ENCODE measurements at regions not wholly inside any gene's neighbourhood (a gene's known extent, or its start where the extent isn't known, plus 50 kb on each side); places are given as distances from the start of the nearest gene placed in this dataset.

DNA sequence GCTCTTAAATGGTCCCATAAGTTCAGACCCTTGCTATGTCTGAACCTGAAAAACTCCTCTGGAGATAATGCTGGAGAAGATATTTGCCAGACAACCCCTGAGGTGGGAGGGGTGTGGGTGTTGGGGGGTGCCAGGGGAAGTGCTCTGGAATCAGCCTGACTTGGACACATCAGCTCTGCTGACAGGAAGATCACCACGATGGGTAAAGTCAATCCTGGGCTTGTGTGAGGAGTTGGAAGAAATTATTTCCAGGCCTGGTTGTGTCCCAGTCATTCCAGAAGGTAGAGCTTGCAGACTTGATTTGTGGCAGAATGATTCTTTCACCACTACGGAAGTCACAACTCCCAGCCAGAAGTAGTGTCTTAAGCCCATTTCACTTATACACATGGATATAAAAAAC lies 60.3 kb upstream of the UNC5B start:
- no peak for DNase-seq (ENCODE audit: low read depth, low spot score)

DNA sequence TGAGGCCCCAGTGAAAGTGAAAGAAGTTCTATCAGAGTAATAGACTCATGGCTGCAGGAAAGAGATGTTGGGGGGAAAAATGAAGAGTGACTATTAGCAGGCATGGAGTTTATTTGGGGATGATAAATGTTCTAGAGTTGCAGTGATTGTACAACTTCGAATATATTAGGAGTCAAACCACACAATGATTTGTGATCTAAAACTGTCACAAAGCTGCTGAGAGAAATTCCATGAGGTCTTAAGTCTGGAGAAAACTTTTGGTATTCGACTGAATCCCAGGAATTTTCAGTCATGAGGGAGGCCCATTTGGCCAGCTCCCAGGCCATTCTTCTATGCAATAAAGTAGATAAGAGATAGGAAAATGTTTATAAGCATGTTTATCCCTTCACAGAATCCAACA lies 55.9 kb upstream of the UNC5B start:
- DNase-seq (ENCODE audit: low read depth, low spot score) = no peak
- H3K4me3 ChIP-seq (ENCODE audit: low read length) = no peak overlapping the region

More for the DNA sequence above, 60.3 kb upstream of the UNC5B start:
- no peak overlapping the region for H3K4me3 ChIP-seq (ENCODE audit: low read length)

DNA sequence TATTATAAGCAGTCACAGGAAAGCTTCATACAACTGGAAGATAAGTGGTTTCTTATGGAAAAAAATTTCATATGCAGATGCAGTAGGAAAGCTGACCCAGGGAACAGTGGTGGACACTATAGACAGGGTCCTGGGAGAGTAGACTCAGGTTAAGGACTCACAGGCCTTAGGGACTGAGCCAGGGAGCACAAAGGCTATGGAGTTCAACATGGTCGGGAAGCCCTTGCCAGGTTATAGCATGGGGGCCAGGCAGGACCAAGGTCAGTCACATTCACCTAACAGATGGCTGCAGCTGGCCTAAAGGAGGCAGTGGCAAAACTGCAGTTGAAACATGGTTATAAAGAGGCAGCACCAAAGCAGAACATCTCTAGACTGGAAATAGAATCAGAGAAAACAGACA lies 54.9 kb upstream of the UNC5B start:
- DNase-seq (ENCODE audit: low read depth, low spot score) = no peak
- H3K4me3 ChIP-seq (ENCODE audit: low read length) = no peak overlapping the region

DNA sequence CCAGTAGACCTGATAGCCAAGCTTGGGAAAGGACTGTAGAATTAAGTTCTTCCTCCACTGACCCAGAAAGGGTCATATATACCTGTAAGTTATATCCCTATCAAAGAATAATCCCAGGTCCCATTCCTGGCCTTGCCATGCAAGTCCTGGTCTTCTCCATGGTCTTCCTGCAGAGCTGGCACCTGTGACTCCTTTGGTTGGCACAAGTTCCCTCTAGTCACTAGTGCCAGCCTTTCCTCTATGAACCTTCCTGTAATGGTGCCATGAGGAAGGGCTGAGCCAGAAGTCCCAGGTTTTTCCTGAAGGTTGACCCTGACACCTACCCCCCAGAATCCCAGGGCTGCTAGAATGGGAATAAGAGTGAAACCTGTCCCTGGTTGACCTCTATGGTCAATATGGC lies 54.1 kb upstream of the UNC5B start:
- DNase-seq (ENCODE audit: low read depth, low spot score) = no peak
- no peak overlapping the region for H3K4me3 ChIP-seq (ENCODE audit: low read length)

DNA sequence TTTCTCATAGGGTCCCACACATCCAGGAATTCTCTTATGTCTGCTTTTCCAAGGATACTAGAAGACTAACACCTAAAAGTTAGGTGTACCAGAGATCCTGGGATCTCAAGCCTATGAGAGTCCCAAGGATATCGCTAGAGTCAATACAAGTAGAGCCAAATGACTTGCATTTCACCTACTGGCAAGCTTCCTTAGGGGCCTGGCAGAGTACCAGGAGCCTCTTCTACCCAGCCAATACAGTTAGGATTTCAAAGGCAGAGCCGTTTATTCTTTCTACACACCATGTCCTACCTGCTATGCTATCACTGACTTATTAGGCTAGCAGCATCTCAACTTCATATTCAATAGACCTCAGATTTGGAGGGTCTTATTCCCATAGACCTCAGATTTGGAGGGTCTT lies 53.5 kb upstream of the UNC5B start:
- H3K4me3 ChIP-seq (ENCODE audit: low read length) = no peak overlapping the region
- no peak for DNase-seq (ENCODE audit: low read depth, low spot score)

DNA sequence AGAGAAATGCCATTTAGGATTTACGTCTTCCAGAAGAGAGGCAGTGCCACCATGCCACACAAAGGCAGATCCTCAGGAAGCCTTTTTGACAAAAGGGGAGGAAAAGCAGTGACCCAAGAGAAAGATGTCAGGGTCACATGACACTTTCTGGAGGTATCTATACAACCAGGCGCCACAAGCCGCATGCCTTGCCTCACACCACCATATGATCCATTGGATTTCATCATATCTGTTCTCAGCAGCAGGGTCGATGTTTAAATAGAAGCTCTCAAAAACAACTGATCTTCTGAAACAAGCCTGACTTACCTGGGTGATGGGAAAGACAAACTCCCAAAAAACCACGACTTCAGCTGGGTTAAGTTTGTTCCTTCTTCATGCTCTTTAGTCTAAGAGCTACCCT lies 52.5 kb upstream of the UNC5B start:
- DNase-seq (ENCODE audit: low read depth, low spot score) = no peak
- no peak overlapping the region for H3K4me3 ChIP-seq (ENCODE audit: low read length)

DNA sequence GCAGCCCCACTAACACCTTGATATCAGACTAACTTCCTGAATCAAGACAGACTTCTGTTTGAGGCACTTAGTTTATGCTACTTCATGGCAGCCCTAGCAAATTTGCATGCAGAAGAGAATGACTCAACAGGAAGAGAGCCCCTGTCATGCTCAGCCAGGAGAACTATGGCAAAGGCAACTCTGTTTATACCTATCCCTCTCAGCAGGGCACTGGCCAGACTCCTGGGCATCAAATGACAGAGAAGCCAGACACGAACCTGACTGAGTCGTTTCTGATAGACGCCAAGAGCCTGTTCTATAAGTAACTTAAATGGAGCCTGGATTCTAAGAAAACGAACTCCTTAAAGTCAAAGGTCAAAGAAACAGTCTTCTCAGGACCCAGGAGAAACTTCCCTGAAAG lies 50.9 kb upstream of the UNC5B start:
- no peak overlapping the region for H3K4me3 ChIP-seq (ENCODE audit: low read length)
- peak; percentile 9 for DNase-seq (ENCODE audit: low read depth, low spot score)

All from Jurkat, Clone E6-1 (cell line).